GM21360 (cell line): ENCODE measurements at regions not wholly inside any gene's neighbourhood (a gene's known extent, or its start where the extent isn't known, plus 50 kb on each side); places are given as distances from the start of the nearest gene placed in this dataset.
"Not testable (repeated sequence)": the region's sequence is repeated elsewhere in the genome, so short reads cannot be mapped to it uniquely, and the experiment has no call there.

Experiments used
- ATAC-seq: cut with Tn5 transposase; IDR thresholded peaks from one replicate; pipeline ENCODE4 v1.9.1; 2021; ENCODE audit warnings: mild to moderate bottlenecking, moderate library complexity; ENCODE audit not compliant: unreplicated experiment

- ATAC-seq, result no peak
Observed at GRCh38 chr14:55766071-55766470, 186.1 kb downstream of the KTN1 start.

- ATAC-seq, result no peak
Observed at GRCh38 chr14:55767286-55767685, 187.3 kb downstream of the KTN1 start.

- ATAC-seq, result no peak
Observed at GRCh38 chr14:55769877-55770276, 189.9 kb downstream of the KTN1 start.

GRCh38 chr14:55771242-55771981 is 191.4 kb downstream of the KTN1 start:
- no peak for ATAC-seq

- no peak for ATAC-seq
Observed at GRCh38 chr14:55772486-55772885, 192.5 kb downstream of the KTN1 start.

- ATAC-seq, result no peak
Observed at GRCh38 chr14:55773312-55773711, 193.3 kb downstream of the KTN1 start.

- ATAC-seq, result no peak
Observed at GRCh38 chr14:55773984-55774545, 194.1 kb downstream of the KTN1 start.

GRCh38 chr14:55777877-55778276 is 197.9 kb downstream of the KTN1 start:
- ATAC-seq, result no peak

GRCh38 chr14:55780156-55780946 is 200.3 kb downstream of the KTN1 start:
- no peak for ATAC-seq

GRCh38 chr14:55781046-55781445 is 201.0 kb downstream of the KTN1 start:
- no peak for ATAC-seq

- ATAC-seq, result no peak
Observed at GRCh38 chr14:55782166-55782565, 202.2 kb downstream of the KTN1 start.

- ATAC-seq, result no peak
Observed at GRCh38 chr14:55789406-55789805, 209.4 kb downstream of the KTN1 start.

- no peak for ATAC-seq
Observed at GRCh38 chr14:55794655-55795595, 214.9 kb downstream of the KTN1 start.

- not testable (repeated sequence) for ATAC-seq
Observed at GRCh38 chr14:55796513-55796912, 216.5 kb downstream of the KTN1 start.

- no peak for ATAC-seq
Observed at GRCh38 chr14:55798406-55798805, 218.4 kb downstream of the KTN1 start.

GRCh38 chr14:55799508-55800095 is 219.6 kb downstream of the KTN1 start:
- no peak for ATAC-seq

GRCh38 chr14:55800156-55800785 is 220.3 kb downstream of the KTN1 start:
- no peak for ATAC-seq

GRCh38 chr14:55801121-55801520 is 221.1 kb downstream of the KTN1 start:
- no peak for ATAC-seq

GRCh38 chr14:55802986-55803872 is 223.2 kb downstream of the KTN1 start:
- ATAC-seq, result no peak
